GM12875 (cell line): ENCODE measurements at regions not wholly inside any gene's neighbourhood (a gene's known extent, or its start where the extent isn't known, plus 50 kb on each side); places are given as distances from the start of the nearest gene placed in this dataset.
"Not testable (repeated sequence)": the region's sequence is repeated elsewhere in the genome, so short reads cannot be mapped to it uniquely, and the experiment has no call there.

Experiments
- H3K4me3 ChIP-seq: one replicate; pipeline ENCODE4 v1.5.1; 2011; ENCODE audit warnings: low read depth, low read length, control low read depth
- TF ChIP-seq, protein P1 (sequence below): IDR thresholded peaks from 2 replicates; pipeline ENCODE4 v1.5.1; 2011; ENCODE audit warnings: low read depth, mild to moderate bottlenecking, control low read depth, inconsistent platforms, low read length, moderate library complexity, borderline replicate concordance; ENCODE audit not compliant: insufficient read depth

DNA sequence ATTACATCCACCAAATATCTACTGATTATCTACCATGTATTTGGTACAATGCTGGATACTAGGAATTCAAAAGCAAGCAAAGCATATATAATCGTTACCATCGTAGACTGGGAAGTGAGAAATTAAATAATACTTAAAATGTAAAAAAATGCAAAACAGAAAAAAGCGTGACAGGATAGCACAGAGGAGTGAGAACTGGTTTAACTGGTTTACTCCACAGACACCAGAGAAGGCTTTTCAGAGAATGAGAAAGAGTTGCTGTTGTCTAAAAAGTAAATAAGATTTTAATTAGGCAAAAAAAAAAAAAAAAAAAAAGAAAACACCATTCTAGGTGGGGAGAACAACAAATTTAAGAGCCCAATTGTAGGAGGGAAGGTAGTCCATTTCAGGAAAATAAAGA, 657.9 kb upstream of the ST8SIA4 start:
- no peak overlapping the region for H3K4me3 ChIP-seq
- TF ChIP-seq, protein P1, sequence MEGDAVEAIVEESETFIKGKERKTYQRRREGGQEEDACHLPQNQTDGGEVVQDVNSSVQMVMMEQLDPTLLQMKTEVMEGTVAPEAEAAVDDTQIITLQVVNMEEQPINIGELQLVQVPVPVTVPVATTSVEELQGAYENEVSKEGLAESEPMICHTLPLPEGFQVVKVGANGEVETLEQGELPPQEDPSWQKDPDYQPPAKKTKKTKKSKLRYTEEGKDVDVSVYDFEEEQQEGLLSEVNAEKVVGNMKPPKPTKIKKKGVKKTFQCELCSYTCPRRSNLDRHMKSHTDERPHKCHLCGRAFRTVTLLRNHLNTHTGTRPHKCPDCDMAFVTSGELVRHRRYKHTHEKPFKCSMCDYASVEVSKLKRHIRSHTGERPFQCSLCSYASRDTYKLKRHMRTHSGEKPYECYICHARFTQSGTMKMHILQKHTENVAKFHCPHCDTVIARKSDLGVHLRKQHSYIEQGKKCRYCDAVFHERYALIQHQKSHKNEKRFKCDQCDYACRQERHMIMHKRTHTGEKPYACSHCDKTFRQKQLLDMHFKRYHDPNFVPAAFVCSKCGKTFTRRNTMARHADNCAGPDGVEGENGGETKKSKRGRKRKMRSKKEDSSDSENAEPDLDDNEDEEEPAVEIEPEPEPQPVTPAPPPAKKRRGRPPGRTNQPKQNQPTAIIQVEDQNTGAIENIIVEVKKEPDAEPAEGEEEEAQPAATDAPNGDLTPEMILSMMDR = no peak

DNA sequence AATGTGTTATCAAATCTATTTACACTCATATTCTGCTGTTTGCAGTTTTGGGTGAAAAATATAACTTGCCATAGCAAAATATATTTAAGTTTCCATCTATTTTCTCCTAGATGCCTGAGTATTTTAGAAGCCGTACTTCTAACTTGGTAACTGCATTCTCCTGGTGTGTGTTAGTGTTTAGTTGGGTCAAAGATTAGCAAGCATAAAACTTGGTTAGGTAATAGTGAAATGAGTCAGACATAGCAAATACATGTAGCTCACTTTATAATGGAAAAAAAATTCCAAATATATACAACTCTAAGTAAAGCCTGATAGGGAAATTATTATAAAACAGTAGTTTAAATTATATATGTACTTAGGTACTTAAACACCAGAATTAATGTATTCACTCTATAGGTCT, 640.7 kb upstream of the ST8SIA4 start:
- TF ChIP-seq, protein P1 = no peak
- no peak overlapping the region for H3K4me3 ChIP-seq

DNA sequence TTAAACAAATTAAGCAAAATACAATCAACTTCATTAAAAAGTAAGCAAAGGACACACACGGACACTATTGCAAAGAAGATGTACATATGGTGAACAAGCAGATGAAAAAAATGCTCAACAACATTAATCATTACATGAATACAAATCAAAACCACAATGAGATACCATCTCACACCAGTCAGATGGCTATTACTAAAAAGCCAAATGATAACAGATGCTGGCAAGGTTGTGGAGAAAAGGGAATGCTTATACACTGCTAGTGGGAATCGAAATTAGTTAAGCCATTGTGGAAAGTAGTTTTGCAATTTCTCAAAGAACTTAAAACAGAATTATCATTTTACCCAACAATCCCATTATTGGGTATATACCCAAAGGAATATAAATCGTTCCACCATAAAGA, 636.2 kb upstream of the ST8SIA4 start:
- TF ChIP-seq, protein P1 = no peak
- no peak overlapping the region for H3K4me3 ChIP-seq

DNA sequence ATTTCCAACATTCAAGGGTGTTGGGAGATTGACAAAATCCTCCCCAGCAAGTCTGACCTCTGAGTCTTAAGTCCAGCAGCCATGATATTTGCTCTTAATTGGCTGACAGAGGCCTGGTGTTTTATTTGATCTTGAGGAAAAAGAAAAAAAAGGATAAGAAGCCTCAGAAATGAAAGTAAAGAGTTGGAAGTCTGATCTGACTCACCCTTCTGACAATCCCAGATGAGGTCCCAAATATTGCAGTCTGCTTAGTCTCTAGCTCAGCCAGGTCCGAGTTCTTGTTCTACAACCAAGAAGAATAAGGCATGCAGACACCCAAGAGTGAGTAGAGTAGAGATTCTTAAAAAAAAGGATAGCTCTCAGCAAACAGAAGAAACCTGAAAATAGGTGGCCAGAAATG, 632.5 kb upstream of the ST8SIA4 start:
- H3K4me3 ChIP-seq = no peak overlapping the region
- TF ChIP-seq, protein P1 = no peak

DNA sequence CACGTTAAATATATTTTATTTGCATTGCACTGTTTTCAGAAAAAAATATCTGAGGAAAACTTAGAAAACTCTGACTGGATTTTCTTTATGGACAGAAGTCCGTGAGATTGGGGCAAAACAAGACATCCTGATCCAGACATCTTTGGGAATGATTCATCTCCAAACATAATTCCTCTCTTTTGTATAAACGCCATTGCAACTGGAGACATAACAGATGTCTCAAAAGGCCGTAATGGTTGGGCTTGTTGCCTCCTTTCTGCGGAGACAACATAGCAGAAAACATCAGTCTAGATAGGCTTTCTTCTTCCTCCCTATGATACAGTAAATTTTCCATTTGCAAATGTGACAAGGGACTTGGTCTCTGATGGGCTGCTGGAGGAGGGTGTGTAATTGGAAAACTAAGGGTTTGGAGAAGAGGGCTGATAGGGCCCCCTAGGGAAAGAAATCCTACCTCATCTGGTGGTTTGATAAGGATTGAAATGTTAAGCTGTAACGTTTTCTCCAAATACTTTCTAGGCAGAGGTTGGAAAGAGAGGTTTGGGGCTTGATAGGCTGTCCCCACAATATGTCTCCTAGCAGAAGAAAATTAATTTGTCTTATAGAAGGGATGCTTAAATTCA, 631.5 kb upstream of the ST8SIA4 start:
- TF ChIP-seq, protein P1 = no peak
- H3K4me3 ChIP-seq = no peak overlapping the region

DNA sequence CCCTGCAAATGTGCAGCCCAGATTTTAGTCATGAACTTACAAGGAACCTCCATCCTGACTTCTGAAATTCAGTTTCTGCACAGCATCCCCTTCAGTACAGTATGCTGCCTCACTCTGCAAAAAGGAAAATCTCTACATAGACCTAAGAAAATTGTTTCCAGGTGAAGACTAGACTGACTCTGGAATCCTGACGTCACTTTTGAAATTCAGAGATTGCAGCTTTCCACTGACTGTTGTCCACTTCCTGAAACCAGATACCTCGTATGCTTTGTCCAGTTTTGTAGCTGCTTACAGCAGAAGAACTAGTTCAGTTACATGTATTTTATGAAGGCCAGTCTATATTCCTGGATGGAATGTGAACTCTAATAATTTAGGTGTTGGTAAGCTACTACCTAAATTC, 629.3 kb upstream of the ST8SIA4 start:
- no peak overlapping the region for H3K4me3 ChIP-seq
- TF ChIP-seq, protein P1 = no peak

DNA sequence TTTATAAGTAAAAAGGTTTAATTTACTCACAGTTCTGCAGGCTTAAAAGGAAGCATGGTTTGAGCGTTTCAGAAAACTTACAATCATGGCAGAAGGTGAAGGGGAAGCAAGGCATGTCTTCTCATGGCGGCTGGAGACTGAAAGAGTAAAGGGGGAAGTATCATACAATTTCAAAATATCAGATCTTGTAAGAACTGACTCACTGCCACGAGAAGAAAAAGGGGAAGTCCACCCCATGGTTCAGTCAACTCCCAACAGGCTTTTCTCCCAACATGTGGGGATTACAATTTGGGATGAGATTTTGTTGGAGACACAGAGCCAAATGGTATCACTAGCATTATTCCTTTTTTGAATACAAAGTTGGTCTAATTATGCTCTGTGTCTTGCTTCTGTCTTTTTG, 627.9 kb upstream of the ST8SIA4 start:
- no peak overlapping the region for H3K4me3 ChIP-seq
- TF ChIP-seq, protein P1 = no peak

DNA sequence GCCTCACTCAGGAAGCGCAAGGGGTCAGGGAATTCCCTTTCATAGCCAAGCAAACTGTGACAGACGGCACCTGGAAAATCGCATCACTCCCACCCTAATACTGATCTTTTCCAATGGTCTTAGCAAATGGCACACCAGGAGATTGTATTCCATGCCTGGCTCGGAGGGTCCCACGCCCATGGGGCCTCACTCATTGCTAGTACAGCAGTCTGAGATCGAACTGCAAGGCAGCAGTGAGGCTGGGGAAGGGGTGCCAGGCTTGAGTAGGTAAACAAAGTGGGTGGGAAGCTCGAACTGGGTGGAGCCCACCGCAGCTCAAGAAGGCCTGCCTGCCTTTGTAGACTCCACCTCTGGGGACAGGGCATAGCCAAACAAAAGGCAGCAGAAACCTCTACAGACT, 626.0 kb upstream of the ST8SIA4 start:
- not testable (repeated sequence) for H3K4me3 ChIP-seq
